HG03521 (cell line): ENCODE measurements at regions not wholly inside any gene's neighbourhood (a gene's known extent, or its start where the extent isn't known, plus 50 kb on each side); places are given as distances from the start of the nearest gene placed in this dataset.
"Not testable (repeated sequence)": the region's sequence is repeated elsewhere in the genome, so short reads cannot be mapped to it uniquely, and the experiment has no call there.

Source experiments
- ATAC-seq: cut with Tn5 transposase; IDR thresholded peaks from one replicate; pipeline ENCODE4 v1.9.1; 2021; ENCODE audit warnings: mild to moderate bottlenecking, moderate library complexity; ENCODE audit not compliant: unreplicated experiment

- ATAC-seq, result no peak
Measured at GRCh38 chr14:53430870-53431269, 277.7 kb upstream of the DDHD1 start.

DNA sequence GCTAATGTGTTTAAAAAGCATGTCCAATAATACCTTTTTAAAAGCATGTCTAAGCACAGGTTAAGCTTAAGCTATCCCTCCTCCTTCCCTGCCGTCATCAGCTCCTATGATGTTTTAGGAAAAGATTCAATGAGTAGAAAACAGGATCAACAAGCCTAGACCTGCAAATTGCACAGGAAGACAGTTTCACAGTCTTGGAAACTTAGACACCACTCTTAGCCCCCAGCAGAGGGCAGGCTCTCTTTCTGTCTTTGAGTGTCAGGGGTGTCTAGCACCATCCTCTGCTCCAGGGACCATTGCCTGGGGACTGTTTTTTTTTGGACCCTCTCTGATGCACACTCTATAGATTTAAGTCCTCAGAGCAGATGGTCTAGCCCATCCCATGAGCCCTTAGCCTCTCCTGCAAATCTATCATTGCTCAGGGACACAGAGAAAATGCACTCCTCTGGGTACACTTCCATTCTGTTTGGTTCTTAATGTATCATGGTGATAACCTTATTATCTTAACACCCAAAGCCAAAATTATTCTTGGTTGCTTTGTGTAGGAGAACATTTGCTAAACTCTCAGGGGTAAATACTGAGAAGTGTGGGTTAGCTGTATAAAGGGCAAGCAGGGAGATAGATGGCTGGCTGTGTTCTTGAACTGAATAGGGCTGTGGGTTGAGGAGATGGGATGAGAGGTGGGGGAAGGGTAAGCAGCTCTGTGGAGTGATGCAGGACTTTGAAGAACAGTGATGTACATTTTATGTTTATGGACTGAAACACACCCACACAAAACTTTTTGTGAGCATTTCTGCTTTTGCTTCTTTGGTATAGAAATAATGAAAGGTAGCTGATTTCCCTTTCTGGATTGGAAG is 259.9 kb upstream of the DDHD1 start:
- no peak for ATAC-seq

DNA sequence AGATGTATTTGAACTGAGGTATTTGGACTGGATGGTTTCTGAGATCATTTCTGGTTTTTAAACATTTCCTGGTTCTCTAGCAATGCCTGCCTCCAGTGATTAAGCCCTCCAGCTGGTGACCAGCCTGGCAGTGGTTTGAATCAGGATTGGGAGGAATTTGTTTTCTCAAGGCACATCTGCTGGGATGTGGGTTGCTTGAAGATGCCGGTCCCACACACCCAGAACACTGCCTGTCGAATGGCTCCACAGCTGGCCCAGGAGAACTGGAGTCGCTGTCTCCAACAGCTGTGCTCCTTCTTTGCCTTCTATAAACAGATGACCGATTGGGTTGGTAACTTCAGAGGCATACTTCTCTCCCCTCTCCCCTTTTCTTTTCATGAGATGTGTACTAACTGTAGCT is 258.0 kb upstream of the DDHD1 start:
- ATAC-seq, result no peak

DNA sequence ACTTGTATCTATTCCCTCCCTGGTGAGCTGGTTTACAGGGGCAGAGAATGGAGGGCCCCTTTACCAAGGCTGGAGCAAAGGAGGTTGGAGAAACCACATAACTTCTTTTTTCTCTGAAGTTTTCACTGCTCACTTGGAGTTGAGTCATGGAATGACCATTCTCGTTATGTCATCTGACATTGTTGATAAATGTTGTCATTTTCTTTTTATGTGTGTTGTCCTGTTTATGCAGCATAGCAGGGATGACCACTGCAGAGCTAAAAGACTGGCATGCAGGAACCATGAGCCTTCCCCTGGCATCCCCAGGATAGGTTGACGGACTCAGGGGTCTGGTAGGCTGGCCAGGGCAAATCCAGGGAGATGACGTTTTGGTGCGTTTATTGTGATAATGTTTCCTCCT is 256.8 kb upstream of the DDHD1 start:
- no peak for ATAC-seq

DNA sequence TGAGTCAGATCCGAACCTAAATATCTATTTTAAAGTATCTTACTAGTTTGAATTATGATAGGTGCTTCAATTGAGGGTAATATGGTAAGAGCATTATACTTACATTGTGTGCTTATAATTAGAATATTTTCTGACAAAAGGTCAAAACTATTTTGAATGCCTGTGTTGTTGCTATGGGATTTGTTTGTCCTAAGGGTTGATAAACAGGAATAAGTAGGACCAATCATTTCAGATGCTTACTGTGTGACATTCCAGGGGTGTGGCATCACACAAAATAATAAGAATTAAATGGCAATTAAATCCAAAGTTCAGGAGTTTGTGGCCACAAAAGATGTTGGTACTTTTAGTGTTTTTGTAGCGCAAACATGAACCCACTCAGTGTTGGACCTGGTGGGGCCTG is 256.2 kb upstream of the DDHD1 start:
- ATAC-seq, result no peak

DNA sequence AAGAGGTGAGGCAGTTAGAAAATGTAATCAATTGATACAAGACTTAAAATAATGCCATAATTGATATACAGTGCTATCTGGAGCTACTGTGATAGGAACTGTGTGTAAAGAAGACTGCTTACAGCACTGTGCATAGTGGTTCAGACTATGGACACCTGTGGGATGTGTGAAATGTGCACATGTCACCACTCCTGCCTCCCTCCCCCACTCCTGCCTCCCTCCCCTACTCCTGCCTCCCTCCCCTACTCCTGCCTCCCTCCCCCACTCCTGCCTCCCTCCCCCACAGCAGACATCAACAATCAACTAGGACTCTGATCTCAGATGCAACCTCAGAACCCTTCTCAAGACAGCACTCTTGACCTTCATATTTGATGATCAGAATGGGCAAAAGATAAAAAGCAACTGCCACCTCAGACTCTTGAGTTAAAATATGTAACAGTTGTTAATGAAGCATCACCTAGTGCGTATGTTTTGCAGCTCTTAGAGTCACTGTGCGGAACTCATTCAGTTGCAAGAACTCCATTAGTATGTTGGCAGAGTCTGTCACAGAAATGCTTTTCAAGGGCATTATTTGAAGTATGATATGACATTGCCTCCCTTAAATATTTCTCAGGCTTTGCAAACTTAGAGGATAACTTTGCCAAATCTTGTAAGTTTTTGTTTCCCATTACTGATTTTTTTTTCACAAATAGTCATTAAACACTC is 255.2 kb upstream of the DDHD1 start:
- ATAC-seq, result no peak

DNA sequence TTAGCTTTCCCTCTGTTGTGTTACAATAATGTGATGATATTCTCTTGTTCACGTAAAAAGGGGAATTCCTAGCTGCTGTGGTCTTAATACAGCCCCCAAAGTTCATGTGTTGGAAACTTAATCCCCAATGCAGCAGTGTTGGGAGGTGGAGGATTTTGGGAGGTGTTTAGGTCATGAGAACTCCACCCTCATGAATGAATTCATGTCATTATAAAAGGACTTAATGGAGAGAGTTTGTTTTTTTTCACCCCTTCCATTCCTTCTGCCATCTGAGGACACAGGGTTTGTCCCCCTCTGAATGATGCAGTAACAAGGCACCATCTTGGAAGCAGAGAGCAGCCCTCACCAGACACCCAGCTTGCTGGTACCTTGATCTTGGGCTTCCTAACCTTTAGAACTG is 253.4 kb upstream of the DDHD1 start:
- ATAC-seq, result no peak

DNA sequence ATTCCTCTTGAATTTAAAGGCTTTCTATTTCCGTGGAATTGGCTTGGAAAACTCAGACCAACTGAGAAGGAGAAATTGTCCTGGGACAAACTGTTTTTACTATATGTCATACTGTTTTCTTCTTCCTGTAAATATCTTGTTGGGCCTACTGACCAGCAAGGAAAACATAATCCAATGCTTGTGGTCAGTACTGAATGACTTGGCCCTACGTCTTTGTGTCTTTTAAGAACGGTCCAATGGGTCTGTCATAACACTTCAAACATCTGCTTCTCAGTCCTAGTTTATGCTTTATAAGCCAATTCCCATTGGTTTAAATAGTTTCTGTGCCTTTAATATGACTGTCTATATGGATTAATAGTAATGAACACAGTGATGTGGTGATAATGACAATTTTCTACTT is 248.5 kb upstream of the DDHD1 start:
- no peak for ATAC-seq

DNA sequence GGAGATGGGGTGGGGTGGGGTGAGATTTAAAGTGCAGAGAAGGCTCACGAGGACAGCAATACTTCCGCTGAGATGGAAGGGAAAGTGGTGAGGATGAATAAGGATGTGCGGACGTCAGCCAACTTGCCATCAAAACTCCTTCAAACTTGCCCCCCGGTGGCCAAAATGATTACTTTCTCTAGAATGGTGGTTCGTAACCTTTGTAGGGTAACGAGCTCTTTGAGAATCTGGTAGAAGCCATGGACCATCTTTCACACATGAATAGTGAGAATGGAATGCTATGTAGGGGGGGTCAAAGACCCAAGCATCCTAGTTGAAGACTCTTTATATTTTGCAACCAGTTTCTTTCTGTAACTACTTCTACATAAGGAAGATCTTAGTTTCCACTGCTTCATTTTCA is 245.9 kb upstream of the DDHD1 start:
- no peak for ATAC-seq

DNA sequence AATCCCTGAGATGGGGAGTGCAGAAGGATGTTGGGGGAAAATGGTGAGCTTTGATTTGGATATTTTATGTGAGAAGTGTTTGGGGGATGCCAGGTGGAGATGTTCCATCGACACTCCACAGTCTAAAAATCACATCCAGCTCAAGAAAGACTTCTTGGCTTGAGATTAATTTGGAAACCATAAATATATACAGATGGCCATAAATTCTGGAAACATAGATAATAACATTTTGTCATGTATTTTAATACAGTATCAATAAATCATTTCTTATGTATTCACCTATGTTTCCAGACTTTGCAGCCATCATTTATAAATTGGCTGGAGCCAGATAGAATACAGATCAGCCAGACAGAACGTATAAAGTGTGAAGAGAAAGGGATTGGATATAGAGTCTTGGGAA is 245.5 kb upstream of the DDHD1 start:
- no peak for ATAC-seq

- ATAC-seq, result not testable (repeated sequence)
Measured at GRCh38 chr14:53395267-53395666, 242.1 kb upstream of the DDHD1 start.

DNA sequence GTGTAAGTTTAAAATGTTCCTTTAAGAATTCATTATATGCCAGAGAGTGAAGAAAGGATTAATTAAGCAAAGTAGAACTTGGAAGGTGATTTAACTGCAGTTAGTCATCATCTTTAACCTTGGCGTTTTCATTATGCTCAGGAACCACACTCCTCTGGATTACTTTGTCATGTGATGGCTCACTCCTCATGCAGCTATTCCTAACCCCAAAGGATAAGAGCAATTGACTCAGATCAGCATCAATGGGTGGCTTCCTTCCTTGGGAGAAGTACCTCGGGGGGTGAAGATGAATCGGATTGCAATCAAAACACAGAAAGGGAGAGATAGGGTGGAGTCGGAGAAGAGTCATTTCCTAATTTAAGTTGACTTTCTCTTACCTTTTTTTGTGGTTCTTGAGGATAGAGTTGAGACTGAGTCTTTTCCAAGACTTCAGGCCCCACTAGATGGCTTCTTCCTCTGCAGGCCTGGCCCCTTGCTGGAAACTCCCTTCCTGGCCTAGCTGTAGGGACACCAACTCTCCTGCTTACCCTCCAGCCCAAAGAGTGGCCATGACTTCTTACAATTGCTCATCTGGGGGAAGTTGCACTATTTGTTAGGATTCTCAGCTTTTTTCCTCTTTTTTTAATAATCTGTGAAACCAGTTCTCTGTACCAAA is 238.6 kb upstream of the DDHD1 start:
- ATAC-seq, result no peak

- ATAC-seq, result no peak
Measured at GRCh38 chr14:53391156-53391555, 238.0 kb upstream of the DDHD1 start.

DNA sequence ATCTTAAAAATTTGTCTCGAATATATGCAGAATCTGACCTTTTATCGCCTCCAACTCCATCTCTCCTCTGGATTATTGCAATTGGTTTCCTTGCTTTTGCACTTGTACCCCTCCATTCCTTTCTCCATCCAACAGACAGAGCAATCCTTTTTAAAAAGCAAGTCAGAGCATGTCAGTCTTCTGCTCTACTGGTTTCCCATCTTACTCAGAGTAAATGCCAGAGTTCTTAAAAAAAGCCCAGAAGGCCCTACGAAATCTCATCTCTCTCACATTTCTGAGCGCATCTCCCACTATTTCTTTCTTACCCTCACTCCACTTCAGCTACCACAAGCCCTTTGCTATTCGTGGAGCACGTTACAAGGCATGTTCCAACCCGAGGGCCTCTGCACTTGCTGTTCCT is 236.9 kb upstream of the DDHD1 start:
- no peak for ATAC-seq

DNA sequence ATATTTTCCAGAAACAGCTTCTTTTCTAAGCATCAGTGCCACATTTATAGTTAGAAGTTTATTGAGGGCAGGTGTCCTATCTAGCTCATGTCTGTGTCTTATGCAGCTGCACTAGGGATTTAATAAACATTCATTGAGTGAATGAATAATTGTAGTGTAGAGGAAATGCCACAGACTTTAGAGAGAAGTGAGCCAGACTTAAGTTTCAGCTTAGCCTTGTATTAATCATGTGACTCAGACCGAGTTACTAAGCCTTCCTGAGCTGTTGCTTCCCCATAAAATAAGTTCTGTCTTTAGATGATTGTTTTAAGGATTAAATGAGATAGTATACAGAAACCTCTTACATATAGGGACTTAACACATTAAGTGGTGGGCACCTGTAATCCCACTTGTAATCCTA is 236.1 kb upstream of the DDHD1 start:
- no peak for ATAC-seq

DNA sequence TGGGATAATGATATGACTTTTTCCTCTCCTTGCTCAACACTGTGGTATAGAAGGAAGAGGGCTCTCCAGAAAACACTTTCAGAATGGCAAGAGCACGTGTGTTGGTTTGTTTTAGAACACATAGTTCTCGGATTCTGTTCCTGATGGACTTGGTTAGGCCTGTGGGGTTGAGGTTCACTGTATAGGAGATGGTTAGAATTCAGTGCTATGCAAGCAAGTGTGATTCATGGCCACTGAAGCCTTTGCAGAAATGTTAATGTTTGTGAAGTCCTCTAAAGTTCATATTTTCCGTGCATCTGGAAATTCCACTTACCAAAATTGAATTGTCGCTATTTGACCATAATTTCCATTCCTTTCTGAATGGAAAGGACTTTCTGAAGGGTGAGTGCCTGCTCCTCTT is 233.2 kb upstream of the DDHD1 start:
- ATAC-seq, result no peak

DNA sequence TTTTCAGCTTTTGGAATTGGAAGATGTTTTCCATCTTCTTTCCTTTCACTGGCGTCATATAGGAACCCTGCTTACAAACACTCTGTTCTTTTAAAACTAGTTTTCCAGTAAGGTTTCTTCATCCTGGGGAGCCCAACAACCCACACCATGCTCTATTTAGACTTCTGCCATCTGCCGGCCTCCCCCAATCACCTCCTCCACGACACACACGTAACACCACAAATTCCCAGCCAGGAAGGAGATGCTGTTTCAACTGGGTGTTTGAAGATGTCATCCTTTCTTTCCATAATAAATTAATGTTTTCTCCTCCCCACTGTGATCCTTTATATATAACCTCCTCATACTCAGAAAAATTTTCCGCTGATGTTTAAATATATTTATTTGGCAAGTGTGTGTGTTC is 231.4 kb upstream of the DDHD1 start:
- ATAC-seq, result no peak

GRCh38 chr14:53384073-53384472 is 230.9 kb upstream of the DDHD1 start:
- ATAC-seq, result no peak

DNA sequence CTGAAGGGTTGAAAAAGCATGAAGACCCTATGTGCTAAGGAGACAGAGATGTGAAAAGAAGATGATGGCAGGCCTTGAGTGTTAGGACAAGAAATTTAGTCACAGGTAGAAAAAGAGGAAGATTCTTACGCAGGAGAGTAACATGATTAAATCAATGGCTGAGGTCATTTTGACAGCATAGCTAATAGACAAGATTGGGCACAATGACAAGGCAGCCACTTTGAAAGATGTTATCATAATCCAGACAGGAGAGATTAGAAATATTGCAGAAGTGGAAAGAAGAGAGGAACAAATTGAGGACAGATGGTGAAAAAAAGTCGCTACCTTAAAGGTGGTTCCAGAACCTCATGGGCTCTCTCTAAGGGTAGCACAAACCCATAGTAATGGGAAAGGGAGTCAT is 228.8 kb upstream of the DDHD1 start:
- no peak for ATAC-seq

DNA sequence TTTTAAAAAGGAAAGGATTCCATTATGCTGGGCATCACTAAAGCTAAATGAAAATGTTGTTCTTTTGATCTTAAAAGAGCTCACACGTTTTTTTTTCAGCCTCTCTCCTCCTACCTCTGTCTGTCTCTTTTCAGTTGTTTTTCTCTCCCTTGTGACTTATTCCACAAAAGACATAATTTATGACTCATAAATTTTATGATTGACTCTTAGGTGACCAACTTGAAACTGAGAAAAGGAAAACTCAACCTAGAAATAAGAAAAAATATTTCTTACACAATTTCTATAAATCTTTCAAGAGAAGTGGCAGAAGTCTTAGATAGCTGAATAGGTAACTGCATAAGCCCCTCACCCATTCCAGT is 227.7 kb upstream of the DDHD1 start:
- no peak for ATAC-seq

DNA sequence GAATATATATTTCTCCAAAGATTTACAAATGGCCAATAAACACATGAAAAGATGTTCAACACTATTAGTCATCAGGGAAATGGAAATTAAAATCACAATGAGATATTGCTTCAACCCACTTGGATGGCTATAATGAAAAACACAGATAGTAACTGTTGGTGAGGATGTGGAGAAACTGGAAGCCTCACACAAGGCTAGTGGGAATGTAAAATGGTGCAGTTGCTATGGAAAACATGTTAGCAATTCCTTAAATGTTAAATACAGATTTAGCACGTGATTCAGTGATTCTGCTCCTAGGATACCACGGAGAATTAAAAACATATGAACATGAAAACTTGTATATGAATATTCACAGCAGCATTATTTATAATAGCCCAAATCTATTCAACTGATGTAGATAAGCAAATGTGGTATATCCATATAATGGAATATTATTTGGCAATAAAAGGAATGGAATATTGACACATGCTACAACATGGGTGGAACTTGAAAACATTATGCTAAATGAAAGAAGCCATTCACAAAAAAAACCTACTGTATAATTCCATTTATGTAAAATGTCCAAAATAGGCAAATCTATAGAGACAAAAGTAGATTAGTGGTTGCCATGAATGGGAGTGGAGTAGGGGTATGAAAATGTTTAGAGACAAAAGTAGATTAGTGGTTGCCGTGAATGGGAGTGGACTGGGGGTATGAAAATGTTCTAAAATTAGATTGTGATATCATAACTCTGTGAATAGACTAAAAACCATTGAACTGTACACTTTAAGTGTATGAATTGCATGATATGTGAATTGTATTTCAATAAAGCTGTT is 227.1 kb upstream of the DDHD1 start:
- no peak for ATAC-seq
